ACHN (cell line): ENCODE measurements at regions not wholly inside any gene's neighbourhood (a gene's known extent, or its start where the extent isn't known, plus 50 kb on each side); places are given as distances from the start of the nearest gene placed in this dataset.

Experiments used
- DNase-seq: peaks from one replicate; pipeline ENCODE4 v3.0.0-alpha.2; 2015
- in situ Hi-C: cut with HindIII; loops from 2 replicates; pipeline ENCODE4 v1.10.0; 2017; ENCODE audit warnings: low sequenced_read_pairs, low pct_ligation_motif_present, low pct_unique_long_range_greater_than_20kb

- in situ Hi-C loops = no loop called here
Measured at GRCh38 chr4:43968011-43968410, 480.6 kb downstream of the KCTD8 start.

GRCh38 chr4:43983610-43984009, 465.0 kb downstream of the KCTD8 start:
- in situ Hi-C loops = no loop called here
- no peak for DNase-seq

More at GRCh38 chr4:43968011-43968410, 480.6 kb downstream of the KCTD8 start:
- no peak for DNase-seq

DNA sequence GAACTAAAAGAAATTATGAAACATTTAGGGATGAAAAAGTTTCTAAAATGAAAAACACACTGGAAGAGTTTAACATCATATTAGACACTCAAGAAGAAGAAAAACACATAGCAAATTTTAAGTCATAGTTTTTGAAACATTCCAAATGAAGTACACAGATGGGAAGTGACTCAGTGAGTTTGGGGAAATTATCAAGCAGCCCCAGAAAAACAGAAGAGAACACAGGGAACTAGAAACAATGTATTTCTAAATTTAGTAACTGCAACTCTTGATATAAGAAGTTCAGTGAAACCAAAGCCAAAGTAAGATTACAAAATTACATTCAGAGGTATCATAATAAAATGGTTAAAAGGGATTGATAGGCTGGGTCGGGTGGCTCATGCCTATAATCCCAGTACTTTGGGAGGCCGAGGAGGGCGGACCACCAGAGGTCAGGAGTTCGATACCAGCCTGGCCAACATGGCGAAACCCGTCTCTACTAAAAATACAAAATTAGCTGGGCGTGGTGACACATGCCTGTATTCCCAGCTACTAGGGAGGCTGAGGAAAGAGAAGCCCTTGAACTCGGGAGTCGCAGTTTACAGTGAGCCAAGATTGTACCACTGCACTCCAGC, 461.2 kb downstream of the KCTD8 start:
- no peak for DNase-seq
- in situ Hi-C loops = no loop called here

DNA sequence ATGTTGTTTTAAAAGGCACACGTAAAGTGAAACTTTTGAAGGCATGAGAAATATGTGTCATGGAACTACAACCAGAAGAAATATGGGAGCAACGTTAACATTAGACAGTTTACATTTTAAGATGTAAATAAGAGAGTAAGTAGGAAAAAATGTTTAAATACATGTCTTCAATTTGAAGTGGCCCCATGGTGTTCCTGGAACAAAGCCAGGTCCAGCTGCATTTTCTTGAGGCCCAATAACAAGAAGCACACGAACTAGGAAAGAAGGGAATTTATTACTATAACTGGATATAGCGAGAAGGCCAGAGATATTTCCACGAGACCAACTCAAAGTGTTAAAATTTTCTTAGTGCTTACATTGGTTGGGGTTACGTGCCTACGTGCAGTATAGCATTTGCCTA, 458.1 kb downstream of the KCTD8 start:
- DNase-seq = no peak
- in situ Hi-C loops = no loop called here

DNA sequence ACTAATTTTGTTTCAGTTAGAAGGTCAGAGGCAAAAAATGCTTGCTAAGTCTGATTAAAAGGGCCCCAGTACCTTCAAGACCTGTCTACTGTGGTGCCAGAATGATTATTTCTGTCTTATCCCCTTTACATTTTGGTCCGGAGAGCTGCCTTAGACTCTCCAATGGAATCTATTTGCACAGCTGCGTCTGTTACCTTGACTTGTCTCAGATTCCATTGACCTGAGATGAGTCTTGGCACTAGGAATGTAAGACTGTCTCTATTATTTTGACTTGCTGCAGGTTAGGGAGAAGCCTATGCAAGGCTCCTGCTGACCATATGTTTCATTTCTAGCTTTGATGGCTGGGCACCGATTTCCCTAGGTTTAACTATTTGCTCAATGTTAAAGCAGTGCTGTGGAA, 457.6 kb downstream of the KCTD8 start:
- in situ Hi-C loops = no loop called here
- no peak for DNase-seq

- in situ Hi-C loops = no loop called here
- no peak for DNase-seq
Measured at GRCh38 chr4:43992552-43992951, 456.1 kb downstream of the KCTD8 start.

- in situ Hi-C loops = no loop called here
- DNase-seq = no peak
Measured at GRCh38 chr4:43993196-43993902, 455.3 kb downstream of the KCTD8 start.

- DNase-seq = no peak
- in situ Hi-C loops = no loop called here
Measured at GRCh38 chr4:43999669-44000068, 448.9 kb downstream of the KCTD8 start.

DNA sequence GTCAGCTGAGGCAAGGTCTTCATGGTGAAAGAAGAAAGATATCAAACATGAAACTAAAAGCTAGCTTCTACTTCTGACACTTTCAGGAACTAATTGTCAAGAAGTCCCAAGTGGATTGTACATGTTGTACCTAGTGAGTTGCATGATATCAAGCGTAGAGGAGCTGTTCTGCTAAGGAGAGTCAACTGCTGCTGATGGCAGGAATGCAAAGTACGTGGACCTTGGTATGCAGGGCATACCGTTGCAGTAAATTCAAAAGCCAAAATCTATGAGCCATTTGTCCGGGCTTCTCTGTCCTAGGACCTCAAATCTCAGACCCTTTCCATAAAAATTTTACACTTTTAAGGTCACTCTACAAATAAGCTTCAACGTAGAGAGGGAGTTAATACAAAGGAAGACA, 446.2 kb downstream of the KCTD8 start:
- in situ Hi-C loops = no loop called here
- DNase-seq = no peak

- peak; percentile 2 for DNase-seq
- in situ Hi-C loops = no loop called here
Measured at GRCh38 chr4:44016570-44017421, 431.8 kb downstream of the KCTD8 start.

DNA sequence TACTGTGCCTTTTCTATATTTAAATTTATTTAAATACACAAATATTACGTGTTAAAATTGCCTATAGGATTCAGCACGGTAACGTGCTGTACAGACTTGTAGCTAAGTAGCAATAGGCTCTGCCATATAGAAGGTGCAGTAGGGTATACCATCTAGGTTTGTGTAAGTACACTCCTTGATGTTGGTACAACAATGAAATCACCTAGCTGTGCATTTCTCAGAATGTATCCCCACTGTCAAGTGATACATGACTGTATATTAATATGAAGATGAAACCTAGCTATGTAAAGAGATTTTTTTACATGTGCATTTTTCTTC, 431.2 kb downstream of the KCTD8 start:
- DNase-seq = no peak
- in situ Hi-C loops = no loop called here

GRCh38 chr4:44019721-44020120, 428.9 kb downstream of the KCTD8 start:
- DNase-seq = no peak
- in situ Hi-C loops = no loop called here

- in situ Hi-C loops = no loop called here
Measured at GRCh38 chr4:44025376-44026020, 423.1 kb downstream of the KCTD8 start.

DNA sequence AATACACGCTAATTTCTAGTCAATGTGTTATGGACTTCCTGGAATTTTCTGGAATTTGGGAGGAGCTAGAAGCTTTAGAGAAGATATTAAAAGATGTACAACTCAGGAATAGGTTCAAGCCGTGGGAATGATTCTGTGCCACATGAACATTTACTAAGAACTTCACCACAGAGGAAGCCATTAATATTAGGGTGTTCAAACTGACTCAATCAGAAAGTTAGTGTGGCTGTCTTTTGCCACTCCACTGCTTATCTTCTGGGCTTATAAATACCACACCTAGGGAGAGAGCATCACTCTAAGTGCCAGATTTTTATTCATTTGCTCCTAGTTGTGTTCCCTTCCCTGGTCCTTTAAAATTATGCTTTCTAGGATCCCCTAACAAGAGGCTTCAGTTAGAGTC, 409.8 kb downstream of the KCTD8 start:
- in situ Hi-C loops = no loop called here
- no peak for DNase-seq

More at GRCh38 chr4:44025376-44026020, 423.1 kb downstream of the KCTD8 start:
- DNase-seq = no peak

GRCh38 chr4:44046491-44046890, 402.1 kb downstream of the KCTD8 start:
- DNase-seq = no peak
- in situ Hi-C loops = no loop called here

DNA sequence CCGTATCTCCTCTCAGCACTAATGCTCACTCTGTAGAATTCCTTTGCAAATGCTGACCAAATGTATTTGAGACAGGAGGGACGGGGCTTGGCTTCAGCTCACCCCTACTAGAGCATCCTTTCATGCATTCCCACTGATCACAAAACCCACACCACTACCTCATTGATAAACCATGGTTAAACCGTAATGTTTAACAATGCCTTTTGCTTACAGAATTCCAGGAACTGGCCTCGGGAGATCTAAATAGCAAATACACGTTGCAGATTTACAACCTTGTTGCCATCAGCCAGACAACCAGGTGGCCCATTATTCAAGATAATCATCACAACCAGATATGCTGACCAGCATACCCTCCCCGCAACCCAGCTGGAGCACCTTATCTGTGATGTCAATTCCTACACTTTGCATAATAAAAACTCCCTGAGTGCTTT, 391.9 kb downstream of the KCTD8 start:
- in situ Hi-C loops = no loop called here
- DNase-seq = no peak

GRCh38 chr4:44070843-44071242, 377.8 kb downstream of the KCTD8 start:
- in situ Hi-C loops = no loop called here
- DNase-seq = no peak

DNA sequence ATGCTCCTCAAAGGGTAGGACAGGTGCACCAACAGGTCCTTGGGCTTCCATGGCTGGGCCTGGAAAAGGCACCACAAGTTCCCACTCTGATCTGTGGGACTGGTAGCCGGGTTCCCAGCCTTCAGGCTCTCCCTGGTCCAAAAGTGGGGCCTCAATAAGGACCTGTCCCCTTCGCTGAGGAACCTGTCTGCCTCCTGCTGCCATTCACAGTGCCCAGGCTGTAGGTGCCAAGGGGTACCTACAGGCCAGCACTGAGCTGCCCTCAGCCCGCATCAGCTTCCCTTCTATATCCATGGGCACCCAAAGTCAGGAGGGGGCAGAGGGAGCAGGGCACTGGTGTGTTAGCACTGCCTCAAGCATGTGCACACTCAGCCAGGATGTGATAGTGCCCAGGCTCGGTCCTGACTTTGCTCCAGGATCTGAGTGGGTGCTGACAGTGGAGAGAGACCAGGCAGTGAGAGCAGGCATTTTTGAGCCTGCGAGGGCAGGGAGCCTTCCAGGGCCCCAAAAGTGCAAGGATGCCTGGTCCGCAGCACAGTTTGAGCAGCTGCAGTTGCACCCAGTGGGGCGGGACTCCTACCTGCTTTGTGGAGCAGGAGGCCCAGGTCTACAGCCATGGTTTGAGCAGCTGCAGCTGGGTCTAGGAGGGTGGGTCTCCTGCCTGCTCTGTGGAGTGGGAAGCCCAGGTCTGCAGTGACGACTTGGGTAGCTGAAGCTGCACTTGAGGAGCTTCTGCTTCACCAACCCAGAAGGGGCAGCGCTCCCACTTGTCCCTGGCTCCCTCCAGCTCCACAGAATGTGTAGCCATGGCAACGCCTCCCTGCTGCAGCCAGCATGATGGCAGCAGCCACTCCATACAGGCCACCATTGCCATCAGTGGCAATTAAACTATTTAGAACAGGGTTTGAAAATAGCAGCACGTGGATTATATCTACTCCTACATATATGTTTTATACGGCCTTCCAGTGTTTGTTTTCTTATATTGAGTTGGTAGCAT, 376.4 kb downstream of the KCTD8 start:
- DNase-seq = no peak
- in situ Hi-C loops = no loop called here
